HG02981 (cell line): ENCODE measurements at regions not wholly inside any gene's neighbourhood (a gene's known extent, or its start where the extent isn't known, plus 50 kb on each side); places are given as distances from the start of the nearest gene placed in this dataset.

Experiments used
- ATAC-seq: cut with Tn5 transposase; IDR thresholded peaks from one replicate; pipeline ENCODE4 v1.9.1; 2021; ENCODE audit warnings: mild to moderate bottlenecking, moderate library complexity; ENCODE audit not compliant: unreplicated experiment

DNA sequence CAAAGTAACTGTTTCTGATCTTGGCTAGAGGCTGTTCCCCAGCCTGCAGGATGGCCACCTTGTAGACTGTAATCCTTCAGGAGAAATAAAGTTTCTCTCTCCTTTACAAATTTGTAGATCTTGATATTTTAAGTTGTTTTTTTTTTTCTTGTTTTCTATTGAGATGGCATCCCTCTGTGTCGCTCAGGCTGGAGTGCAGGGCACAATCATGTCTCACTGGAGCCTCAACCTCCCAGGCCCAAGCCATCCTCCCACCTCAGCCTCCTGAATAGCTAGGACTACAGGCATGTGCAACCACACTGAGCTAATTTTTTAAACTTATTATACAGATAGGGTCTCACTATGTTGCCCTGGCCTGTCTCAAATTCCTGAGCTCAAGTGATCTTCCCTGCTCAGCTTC lies 389.8 kb upstream of the LRRC4C start:
- no peak for ATAC-seq

DNA sequence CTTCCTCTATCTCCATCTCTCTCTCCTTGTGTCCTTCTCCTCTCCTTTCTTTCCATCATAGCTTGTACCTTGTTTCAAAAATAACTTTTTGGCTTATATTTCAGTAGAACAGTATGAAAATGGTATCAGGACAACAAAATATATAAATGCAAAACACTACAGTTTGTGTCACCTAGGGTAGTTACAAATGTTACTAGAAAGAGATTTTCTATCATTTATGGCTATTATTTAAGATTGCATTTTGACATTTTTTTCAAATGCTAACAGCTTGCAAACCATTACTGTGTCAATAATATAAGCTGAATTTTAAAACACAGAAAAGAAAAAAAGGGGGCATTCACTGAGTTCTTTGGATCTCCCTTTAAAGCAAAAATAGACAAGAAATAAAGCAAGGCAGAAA lies 392.3 kb upstream of the LRRC4C start:
- no peak for ATAC-seq

DNA sequence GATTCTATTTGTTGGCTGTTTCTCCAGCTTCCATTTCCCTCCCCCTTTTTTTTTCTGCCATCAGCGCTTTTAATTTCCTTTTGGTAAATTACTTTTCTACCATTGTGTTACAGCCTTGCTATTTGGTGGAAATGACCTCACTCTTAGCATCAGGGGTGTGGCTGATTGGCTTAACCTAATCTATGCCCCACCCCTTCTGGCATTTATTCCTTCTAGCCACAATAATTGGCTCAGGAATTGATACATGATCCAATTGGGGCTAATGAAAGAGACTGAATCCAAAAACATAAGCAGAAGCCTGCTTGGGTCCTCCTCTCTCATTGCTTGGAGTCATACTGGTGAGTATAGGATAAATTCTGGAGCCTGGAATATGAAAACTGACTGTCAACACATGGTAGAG lies 402.4 kb upstream of the LRRC4C start:
- no peak for ATAC-seq

DNA sequence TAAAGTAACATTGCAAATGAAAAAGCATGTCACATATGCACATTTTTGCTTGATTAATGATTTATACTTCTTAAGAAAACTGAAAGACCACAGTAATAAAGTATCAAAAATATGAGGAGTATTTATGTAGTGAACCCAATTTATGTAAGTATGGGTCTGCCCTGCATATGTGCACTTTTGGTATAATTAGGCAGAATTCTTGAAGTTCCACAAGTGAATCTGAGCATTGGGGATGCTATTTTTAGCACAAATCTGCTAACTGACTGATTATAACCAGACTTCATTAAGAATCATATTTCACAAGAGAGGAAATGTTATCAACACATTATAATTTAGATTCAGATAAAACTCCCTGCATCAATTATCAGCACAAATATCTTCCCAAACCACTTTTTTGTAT lies 407.1 kb upstream of the LRRC4C start:
- no peak for ATAC-seq

DNA sequence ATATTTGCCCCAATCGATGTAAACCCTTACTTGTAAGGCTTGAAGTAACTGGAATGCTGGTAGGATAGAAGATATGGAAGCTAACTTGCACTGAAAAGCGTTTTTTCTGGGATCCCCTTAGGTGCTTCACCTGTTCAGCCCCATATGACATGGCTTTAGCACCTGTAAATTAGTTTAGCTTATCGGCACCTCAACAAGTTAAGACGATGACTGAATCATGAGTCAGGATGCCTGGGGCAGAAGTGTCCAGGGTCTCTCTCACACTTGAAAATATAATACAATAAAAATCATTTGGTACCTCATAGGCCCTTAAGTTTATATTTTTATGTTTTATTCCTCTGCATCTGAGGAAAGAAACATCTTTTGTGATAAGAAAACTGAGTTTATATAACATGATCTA lies 409.2 kb upstream of the LRRC4C start:
- no peak for ATAC-seq

DNA sequence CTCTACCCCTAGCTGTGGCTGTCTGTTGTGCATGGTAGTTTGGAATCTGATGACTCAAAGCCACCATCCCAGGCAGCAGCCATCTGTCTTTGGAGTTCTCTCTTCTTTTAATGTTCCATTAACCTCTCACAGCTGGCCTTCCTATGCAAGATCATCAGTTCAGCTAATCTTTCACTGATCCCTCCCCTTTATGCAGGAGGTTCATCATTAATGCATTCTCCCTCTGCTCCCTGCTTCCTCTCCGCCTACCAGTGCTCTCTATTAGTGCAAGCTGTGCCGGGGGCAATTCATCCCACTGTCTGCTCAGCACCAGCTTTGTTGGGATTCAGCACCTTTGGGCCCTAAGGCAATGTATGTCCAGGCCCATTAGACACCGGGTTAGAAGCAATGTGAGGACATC lies 413.0 kb upstream of the LRRC4C start:
- no peak for ATAC-seq

DNA sequence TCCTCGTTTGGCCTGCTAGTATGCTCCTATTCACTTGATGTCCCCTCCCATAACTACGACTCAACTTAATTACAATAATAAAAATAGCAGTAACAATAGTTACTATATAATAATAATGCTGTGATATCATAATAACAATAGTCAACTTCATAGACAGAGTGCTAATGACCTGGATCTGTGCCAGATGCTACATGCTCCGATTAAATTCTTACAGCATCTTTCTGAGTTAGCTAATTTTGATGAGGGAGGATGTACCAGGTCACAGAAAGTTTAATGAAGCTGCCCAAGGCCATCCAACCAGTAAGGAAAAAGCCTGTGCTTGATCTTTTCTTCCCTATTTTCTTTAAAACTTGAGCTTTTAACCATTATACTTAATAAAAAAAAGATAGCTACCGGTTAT lies 413.4 kb upstream of the LRRC4C start:
- no peak for ATAC-seq

DNA sequence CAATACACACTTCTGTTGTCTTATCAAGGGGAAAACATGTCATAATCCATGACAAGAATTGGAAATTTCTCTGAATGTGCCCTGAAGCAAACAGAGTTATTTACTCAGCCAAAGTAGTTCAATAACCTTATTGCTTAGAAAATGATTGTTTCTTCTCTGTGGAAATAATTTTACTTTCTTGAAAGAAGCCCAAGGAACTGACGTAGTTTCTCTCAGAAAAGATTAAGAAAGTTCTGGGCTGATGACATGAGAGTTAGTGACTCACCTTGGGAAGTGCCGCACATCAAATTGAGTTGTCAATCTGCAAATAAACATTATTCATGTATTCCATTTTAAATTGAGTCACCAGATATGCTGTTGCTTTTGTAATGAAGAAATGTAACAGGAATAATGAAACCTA lies 418.6 kb upstream of the LRRC4C start:
- no peak for ATAC-seq

DNA sequence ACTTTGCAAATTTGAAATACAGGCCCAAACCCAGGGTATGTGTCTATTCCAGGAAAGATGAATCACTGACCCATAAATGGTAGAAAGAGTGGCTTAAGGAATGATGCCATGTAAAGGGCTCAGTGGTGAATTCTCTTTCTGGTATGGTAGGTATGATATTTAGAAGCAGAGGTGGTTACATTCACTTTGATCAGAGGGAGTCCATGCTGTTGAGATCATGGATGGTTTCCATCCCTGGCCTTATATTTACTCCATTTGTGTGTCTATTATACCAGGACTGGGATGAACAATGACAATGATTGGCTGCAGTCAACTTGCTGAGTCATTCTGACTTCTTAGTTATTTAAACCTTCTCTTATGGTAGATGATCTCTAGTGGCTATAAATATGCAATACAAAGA lies 419.8 kb upstream of the LRRC4C start:
- ATAC-seq, result no peak

DNA sequence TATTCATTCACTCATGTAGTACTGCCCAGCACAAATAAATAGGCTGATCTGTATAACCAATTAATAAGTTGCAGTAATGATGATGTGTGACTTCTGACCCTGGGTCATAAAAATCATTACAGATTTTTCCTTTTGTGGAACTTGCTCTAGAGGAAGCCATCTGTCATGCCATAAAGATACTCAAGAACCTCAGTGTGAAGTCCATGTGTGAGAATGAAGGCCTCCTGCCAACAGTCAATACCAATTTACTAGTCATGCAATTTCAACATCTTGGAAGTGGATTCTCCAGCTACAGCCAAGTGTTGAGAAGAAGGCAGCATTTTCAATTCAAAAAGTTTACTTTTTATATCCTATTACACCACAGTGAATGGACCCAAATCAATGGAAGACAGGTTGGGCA lies 435.6 kb upstream of the LRRC4C start:
- ATAC-seq, result no peak

DNA sequence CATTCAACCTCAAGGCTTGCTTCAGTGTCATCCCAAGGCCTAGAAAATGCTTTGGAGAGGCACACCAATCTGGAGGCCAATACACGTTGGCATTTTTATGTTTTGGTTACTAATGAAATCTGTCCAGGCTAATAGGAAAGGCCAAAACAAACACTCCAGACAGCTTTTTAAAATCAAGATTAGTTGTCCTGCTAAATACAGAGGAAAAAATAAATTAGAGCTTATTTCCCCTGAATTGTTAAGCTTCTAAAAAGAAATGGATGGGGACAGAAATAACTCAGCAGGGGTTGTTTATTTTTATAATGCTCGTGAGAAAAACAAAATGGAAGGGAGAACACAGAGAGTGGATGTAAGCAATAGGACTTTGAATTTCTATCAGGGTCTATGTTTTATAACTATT lies 438.5 kb upstream of the LRRC4C start:
- no peak for ATAC-seq

DNA sequence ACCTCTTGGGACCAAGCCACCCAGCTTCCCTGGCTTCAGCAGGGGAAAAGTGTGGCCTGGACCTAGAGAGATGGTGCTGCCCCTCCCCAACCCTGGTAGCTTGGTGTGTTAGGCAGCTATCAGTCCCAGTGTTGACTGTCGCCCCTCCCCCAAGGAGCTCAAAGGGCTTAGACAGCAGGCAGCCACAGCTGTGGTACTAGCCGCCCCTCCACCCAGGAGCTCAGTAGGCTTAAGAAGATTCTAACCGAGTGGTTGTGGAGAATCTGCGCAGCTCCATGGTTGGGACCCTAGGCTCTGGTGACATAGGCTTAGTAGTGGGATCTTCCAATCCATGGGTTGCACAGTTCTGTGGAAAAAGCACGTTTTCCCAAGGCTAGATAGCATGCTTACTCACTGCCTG lies 458.4 kb upstream of the LRRC4C start:
- no peak for ATAC-seq

DNA sequence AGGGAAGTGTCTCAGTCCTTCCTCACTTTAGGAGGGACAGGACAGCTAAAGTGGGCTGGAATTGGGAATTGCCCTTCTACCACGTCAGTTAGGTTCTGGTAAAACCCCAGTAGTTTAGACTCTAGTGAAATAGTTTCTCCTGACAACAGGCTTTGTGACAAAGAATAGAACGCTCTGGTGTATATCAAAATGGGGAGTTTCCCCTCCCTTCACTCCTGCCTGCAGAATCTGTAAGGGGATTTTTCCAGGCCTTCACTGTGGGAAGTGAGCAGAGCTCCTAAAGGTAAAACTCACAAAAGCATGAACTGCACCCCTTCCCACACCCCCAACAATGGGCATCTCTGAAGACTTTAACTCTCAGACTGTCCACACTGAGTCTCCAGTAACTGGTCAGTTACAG lies 460.9 kb upstream of the LRRC4C start:
- ATAC-seq, result no peak

DNA sequence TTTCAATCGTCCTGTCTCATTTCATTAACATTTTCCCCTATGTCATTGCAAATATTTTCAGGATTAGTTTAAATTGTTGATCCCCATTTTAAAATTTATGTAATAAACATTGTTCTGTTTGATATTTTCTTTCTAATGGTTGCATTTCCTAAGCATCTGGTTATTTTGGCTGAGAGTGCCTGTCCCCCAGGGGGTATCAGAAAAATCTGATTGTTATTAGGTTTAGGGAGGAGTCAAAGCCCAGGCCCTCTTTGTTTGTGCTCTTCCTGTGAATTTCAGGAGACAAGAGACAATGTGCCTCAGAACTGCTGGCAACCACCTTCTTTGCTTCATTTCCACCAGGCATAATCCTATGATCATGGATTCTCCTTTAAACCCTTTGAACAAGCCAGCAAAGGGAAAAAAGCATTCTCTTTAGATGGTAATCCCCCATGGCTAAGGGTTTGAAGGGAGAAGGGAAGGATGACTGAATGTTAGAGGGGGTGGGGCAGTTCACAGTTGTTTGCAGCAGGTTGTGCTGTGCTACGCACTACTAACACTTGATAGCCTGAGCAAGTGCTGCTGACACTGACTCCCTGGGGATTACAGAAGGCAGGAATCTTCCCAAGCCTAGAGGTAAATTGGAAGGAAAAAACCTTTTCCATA lies 462.4 kb upstream of the LRRC4C start:
- no peak for ATAC-seq

DNA sequence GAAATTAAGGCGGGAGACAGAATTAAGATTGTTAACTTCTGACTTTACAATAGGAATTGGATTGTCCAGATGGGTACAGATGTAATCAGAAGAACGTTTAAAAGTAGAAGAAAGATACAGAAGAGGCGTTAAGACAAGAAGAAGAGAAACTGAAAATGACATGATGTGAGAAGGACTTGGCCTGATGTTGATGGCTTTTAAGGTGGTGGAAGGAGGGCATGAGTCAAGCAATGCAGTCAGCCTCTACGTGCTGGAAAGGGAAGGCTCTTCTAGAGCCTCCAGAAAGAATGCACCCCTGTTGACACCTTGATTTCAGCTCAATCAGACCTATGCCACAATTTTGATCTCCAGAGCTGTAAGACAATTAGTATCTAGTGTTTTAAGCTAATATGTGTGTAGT lies 466.9 kb upstream of the LRRC4C start:
- ATAC-seq, result no peak

DNA sequence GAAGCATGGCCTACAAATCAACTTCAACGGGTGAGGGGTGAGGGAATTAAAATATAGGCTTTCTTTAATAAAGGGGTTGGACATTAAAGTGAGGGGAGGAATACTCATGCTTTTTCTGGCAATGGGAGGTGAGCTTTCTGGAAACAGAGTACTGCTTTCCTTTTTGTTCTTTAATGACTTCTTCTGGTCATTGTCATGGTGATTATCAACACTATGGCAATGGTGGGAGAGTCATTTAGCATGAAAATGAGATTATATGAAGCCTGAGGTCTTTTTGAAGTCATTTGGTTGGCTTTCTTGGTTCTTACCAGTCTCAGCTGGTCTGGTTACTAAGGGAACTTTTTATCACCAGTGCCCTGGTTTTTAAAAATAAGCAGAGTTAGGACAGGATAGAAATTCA lies 475.8 kb upstream of the LRRC4C start:
- no peak for ATAC-seq

DNA sequence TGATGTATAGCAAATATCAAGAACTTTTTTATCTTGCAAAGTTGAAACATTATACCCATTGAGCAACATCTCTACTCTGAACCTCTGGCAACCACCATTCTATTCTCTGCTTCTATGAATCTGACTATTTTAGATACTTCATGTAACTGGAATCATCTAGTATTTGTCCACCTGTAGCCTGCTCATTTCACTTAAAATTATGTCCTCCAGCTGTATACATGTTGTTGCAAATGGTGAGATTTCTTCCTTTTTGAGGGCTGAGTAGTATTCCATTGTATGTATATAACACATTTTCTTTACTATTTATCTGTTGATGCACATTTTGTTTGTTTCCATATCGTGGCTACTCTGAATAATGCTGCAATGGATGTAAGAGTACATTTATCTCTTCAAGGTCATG lies 476.3 kb upstream of the LRRC4C start:
- ATAC-seq, result no peak

DNA sequence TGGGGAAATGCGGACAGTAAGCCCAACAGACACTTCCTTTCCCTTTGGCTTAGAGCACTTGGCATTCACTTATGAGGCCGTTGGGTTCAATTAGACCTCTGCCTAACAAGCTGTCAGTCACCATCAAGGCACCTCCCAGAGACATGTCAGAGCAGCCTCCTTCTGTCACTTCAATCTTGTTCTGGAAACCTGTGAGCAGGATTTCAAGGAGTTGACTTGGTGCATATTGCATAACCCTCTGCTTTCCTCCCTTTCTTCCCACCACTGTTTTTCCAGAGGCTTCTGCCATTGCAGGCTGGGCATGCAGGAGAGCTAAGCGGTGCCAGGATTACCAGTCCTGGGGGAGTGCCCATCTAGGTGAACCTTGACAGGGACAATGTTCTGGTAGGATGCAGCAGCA lies 484.2 kb upstream of the LRRC4C start:
- ATAC-seq, result no peak

DNA sequence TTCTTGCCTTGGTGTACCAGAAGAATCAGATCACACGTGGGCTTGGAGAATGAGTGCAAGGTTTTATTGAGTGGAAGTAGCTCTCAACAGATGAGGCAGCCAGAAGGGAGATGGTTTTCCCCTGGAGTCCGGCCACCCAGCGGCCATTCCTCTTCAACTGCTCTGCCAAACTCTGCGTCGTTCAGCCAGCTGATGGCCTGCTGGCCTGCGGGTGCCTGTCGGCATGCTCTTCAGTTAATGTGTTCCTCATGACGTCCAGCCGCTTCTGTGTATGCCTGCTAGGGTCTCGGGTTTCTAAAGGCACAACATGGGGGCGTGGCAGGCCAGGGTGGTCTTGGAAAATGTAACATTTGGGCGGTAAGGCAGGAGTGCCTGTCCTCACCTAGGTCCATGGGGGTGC lies 487.9 kb upstream of the LRRC4C start:
- ATAC-seq, result no peak

DNA sequence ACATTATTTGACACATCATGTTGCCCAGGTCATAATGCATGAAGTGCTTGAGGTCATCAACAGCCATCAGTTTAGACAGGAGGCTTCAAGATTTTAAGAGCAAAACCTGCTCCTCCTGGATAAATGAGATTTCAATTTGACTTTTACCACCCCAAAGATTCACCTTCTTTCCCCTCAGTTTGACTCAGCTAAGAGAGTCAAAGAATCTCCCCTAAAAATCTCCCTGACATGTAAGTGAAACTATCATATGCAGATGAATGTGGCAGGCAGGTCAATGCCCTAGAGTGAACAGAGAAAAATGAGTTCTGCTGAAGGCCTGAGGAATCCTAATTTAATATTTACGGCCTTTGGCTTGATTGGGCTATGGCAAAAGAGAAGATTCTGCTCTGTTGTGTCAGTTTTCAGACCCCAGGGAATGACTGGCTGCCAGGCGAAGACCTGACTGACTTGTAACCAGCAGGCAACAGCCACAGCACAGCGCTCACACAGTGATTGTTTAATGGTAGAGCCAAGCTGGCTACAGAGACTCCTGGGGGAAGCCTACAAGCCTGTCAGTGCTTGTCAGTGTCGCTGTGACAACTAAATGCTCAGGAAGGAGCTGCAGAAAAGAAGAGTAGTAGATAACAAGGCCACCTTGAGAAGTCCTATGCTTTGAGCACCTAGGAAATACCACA lies 491.2 kb upstream of the LRRC4C start:
- no peak for ATAC-seq

DNA sequence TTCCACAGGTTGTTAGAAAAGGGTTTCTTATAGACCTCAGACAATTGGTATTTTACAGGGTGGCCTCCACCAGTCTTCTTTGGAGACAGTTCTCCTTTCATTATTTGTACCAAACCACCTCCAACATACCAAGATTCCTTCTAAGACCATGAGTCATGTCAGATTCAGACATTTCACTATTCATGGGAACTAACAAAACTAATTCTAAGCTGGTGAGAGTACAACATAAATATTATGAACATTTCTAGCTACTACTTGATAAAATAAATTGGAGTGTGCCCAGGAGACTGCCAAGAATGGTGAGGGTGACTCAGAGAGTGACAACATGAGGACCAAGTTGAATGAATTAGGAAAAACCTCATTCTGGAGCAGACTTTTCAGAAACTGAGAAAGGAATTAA lies 494.6 kb upstream of the LRRC4C start:
- ATAC-seq, result no peak

DNA sequence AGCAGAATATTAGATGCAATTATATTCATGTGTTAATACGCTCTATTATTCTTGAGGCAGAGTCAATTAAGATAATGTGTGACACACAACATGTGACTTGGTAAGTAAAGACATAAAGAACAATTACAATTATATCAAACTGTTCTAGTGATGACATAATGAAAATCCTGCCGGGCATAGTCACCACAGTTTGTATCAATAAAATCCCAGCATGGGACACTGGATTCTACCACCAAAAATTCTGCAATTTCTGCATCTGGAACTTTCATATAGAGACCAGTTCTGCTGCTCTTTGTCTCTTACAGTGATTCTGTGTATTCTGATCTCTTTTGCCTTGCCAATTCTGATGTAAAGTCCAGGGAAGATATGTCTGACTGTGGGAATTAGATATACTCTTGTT lies 495.6 kb upstream of the LRRC4C start:
- ATAC-seq, result no peak
